OCI-LY3 (cell line): ENCODE measurements at regions not wholly inside any gene's neighbourhood (a gene's known extent, or its start where the extent isn't known, plus 50 kb on each side); places are given as distances from the start of the nearest gene placed in this dataset.

Experiments
- CTCF ChIP-seq: fragments of 200-600, 300-600 bp; sonication (generic); IDR thresholded peaks from 2 replicates; pipeline ENCODE4 v1.5.1; 2014; ENCODE audit warnings: antibody characterized with exemption, low read length, low read depth
- EZH2phosphoT487 ChIP-seq: fragments of 200-600 bp; shearing (Covaris generic); IDR thresholded peaks from 2 replicates; pipeline ENCODE4 v1.6.1; 2018; ENCODE audit warnings: antibody characterized with exemption, mixed run types, low read depth

GRCh38 chr7:156198277-156198676 lies 386.0 kb upstream of the SHH start:
- TF ChIP-seq CTCF (no peak), EZH2phosphoT487 (no peak)
